ENCODE measurements at regions not wholly inside any gene's neighbourhood (a gene's known extent, or its start where the extent isn't known, plus 50 kb on each side); places are given as distances from the start of the nearest gene placed in this dataset.

GRCh38 chr10:57993302-57993701 is 274.4 kb downstream of the IPMK start:
- DNase-seq (ENCODE audit: insufficient read length, low spot score), result no peak
- no peak for FAIRE-seq
- TF ChIP-seq, protein P1, sequence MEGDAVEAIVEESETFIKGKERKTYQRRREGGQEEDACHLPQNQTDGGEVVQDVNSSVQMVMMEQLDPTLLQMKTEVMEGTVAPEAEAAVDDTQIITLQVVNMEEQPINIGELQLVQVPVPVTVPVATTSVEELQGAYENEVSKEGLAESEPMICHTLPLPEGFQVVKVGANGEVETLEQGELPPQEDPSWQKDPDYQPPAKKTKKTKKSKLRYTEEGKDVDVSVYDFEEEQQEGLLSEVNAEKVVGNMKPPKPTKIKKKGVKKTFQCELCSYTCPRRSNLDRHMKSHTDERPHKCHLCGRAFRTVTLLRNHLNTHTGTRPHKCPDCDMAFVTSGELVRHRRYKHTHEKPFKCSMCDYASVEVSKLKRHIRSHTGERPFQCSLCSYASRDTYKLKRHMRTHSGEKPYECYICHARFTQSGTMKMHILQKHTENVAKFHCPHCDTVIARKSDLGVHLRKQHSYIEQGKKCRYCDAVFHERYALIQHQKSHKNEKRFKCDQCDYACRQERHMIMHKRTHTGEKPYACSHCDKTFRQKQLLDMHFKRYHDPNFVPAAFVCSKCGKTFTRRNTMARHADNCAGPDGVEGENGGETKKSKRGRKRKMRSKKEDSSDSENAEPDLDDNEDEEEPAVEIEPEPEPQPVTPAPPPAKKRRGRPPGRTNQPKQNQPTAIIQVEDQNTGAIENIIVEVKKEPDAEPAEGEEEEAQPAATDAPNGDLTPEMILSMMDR (IDR thresholded peaks at IDR 0.05; ENCODE audit: insufficient read depth, missing control alignments), result no peak

DNA sequence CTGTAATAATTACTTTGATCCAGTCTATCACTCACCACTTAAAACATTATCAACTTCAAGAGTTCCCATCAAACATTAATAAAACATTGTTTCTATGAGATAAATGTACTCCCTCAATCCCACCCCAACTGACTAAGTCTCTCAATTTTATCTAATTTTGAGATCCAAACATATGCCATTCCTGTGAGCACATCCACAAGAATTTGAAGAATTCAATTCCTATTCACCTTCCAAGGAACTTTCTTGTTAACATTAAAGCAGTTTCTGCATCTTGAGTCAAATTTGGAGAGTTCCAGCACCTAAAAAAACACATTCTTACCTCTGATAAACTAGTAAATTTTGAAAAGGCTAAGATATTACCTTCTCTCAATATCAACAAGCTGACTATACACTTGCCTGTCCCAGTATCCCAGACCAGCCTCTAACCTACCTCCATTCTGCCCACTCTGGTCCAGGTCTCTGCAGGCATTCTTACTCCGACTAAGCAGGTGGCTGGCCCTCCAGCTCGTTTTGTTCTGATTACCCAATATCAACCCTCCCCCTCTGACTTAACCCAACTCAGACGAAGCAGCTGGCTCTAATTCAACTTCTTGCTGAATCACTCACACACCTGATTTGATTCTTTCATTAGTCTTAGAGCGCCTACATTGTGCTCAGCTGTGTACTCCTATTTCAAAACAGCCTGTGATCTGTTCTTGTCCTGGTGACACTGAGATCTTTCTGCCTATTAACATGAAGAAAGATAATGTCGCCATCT is 275.2 kb downstream of the IPMK start:
- FAIRE-seq (no peak), DNase-seq (ENCODE audit: insufficient read length, low spot score) (no peak)
- TF ChIP-seq, protein P1 (IDR thresholded peaks at IDR 0.05; ENCODE audit: insufficient read depth, missing control alignments), result no peak

GRCh38 chr10:57988964-57989363 is 278.7 kb downstream of the IPMK start:
- TF ChIP-seq, protein P1 (IDR thresholded peaks at IDR 0.05; ENCODE audit: insufficient read depth, missing control alignments), result no peak
- no peak for DNase-seq (ENCODE audit: insufficient read length, low spot score)
- no peak for FAIRE-seq

DNA sequence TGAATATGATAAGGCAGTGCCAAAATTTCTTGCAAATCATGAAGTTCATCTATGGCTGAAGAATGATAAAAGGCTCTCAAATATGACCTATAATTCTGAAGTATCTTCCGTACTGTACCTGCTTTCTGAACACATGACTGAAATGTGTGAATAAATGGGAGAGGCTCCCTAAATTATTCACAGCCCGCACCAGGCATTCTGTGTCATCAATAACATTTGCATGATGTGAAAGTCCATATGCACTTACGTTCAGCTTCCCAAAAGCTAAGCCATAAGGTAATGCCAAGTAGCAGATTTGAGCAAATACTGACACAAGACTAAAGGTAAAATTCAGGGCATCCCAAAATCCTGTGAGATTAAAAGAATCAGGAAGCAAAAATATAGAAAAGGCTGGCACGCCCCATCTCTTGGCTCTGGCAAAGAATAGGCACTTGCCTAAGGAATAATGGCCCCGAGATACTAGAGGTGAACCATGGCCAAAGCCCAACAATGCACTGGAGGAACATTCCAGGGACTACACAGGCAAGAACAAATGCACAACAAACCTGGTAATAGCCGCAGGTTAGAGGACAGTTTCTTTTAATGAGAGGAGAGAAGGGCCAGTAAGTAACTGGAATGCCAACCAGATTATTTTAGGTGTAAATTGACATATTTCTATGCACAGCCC is 280.5 kb downstream of the IPMK start:
- no peak for DNase-seq (ENCODE audit: insufficient read length, low spot score)
- FAIRE-seq, result no peak
- TF ChIP-seq, protein P1 (IDR thresholded peaks at IDR 0.05; ENCODE audit: insufficient read depth, missing control alignments), result no peak

GRCh38 chr10:57986422-57986821 is 281.3 kb downstream of the IPMK start:
- FAIRE-seq (no peak), DNase-seq (ENCODE audit: insufficient read length, low spot score) (no peak)
- TF ChIP-seq, protein P1 (IDR thresholded peaks at IDR 0.05; ENCODE audit: insufficient read depth, missing control alignments), result no peak

DNA sequence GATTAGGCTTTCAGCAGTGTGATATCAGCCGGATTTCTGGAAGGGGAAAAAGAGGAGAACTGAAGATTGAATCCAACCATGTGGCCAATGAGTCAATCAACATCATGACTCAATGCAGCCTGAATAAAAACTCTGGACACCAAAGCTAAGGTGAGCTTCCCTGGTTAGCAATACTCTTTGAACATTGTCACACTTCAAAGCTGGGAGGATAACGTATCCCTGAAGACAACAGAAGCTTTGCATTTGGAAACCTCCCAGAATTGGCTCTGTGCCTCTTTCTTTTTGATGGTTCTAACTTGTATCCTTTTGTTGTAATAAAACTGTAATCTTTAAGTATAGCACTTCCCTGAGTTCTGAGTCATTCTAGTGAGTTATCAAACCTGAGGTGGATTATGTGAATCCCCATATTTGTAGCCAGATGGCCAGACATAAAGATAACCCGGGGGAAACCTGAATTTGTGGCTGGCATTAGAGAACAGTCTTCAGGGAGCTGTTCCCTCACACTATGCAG is 284.4 kb downstream of the IPMK start:
- FAIRE-seq, result no peak
- no peak for DNase-seq (ENCODE audit: insufficient read length, low spot score)
- TF ChIP-seq, protein P1 (IDR thresholded peaks at IDR 0.05; ENCODE audit: insufficient read depth, missing control alignments), result no peak

GRCh38 chr10:57982091-57982490 is 285.6 kb downstream of the IPMK start:
- TF ChIP-seq, protein P1 (IDR thresholded peaks at IDR 0.05; ENCODE audit: insufficient read depth, missing control alignments), result no peak
- DNase-seq (ENCODE audit: insufficient read length, low spot score), result no peak
- FAIRE-seq, result no peak

All from D721Med (cell line).